OCI-M1 (cell line): ENCODE measurements at regions not wholly inside any gene's neighbourhood (a gene's known extent, or its start where the extent isn't known, plus 50 kb on each side); places are given as distances from the start of the nearest gene placed in this dataset.

Source experiments
- DNase-seq: peaks from one replicate; lab custom pipeline; 2025; lab: John Stamatoyannopoulos, UW

GRCh38 chr12:19572920-19573558, 133.7 kb downstream of the AEBP2 start:
- peak; percentile 88 for DNase-seq

GRCh38 chr12:19573866-19574265, 134.6 kb downstream of the AEBP2 start:
- DNase-seq: no peak

- peak; percentile 78 for DNase-seq
Measured at GRCh38 chr12:19574601-19575000, 135.3 kb downstream of the AEBP2 start.

- peak; percentile 84 for DNase-seq
Measured at GRCh38 chr12:19575337-19576243, 136.3 kb downstream of the AEBP2 start.

- peak; percentile 88 for DNase-seq
Measured at GRCh38 chr12:19576506-19577280, 137.4 kb downstream of the AEBP2 start.

- peak; percentile 59 for DNase-seq
Measured at GRCh38 chr12:19577281-19577530, 137.9 kb downstream of the AEBP2 start.

GRCh38 chr12:19584732-19585131, 145.4 kb downstream of the AEBP2 start:
- DNase-seq: no peak

GRCh38 chr12:19588951-19589350, 149.7 kb downstream of the AEBP2 start:
- DNase-seq: no peak

- DNase-seq: no peak
Measured at GRCh38 chr12:19591951-19592350, 152.7 kb downstream of the AEBP2 start.

- no peak for DNase-seq
Measured at GRCh38 chr12:19596434-19597166, 157.3 kb downstream of the AEBP2 start.

GRCh38 chr12:19597167-19598026, 158.1 kb downstream of the AEBP2 start:
- no peak for DNase-seq

- DNase-seq: no peak
Measured at GRCh38 chr12:19605720-19606119, 166.4 kb downstream of the AEBP2 start.

- DNase-seq: no peak
Measured at GRCh38 chr12:19608039-19608438, 168.7 kb downstream of the AEBP2 start.

- no peak for DNase-seq
Measured at GRCh38 chr12:19613051-19613535, 173.8 kb downstream of the AEBP2 start.

GRCh38 chr12:19614601-19615383, 175.5 kb downstream of the AEBP2 start:
- no peak for DNase-seq

- no peak for DNase-seq
Measured at GRCh38 chr12:19615384-19615725, 176.1 kb downstream of the AEBP2 start.

GRCh38 chr12:19616781-19617180, 177.5 kb downstream of the AEBP2 start:
- DNase-seq: no peak

GRCh38 chr12:19620222-19620621, 180.9 kb downstream of the AEBP2 start:
- no peak for DNase-seq

GRCh38 chr12:19623751-19624399, 184.6 kb downstream of the AEBP2 start:
- no peak for DNase-seq

GRCh38 chr12:19624491-19624890, 185.2 kb downstream of the AEBP2 start:
- DNase-seq: no peak
